ENCODE measurements at regions not wholly inside any gene's neighbourhood (a gene's known extent, or its start where the extent isn't known, plus 50 kb on each side); places are given as distances from the start of the nearest gene placed in this dataset.

DNA sequence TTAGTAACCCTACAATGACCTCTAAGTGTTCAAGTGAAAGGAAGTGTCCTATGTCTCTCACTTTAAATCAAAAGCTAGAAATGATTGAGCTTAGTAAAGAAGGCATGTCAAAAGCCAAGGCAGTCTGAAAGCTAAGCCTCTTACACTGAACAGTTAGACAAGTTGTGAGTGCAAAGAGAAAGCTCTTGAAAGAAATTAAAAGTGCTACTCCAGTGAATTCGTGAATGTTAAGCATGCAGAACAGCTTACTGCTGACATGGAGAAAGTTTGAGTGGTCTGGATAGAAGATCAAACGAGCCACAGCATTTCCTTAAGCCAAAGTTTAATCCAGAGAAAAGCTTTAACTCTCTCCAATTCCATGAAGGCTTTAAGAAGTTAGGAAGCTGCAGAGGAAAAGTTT lies 373.7 kb downstream of the NR4A2 start:
- H4K20me1 ChIP-seq (replicated peaks; ENCODE audit: insufficient read depth): no peaks in the 10 kb centered on the region
- ATAC-seq: no peak
- no peak for DNase-seq (ENCODE audit: low spot score)
- H3K27ac ChIP-seq (ENCODE audit: low read depth): no peak overlapping the region
- no peaks in the 10 kb centered on the region for H3K27me3 Mint-ChIP-seq (ENCODE audit: insufficient read depth, low read depth, poor library complexity)
- H3F3A ChIP-seq (replicated peaks; ENCODE audit: low read depth): no peaks in the 10 kb centered on the region
- H3K36me3 ChIP-seq (ENCODE audit: insufficient read depth): no peaks in the 10 kb centered on the region
- no peak overlapping the region for H3K4me3 ChIP-seq
- H3K79me2 ChIP-seq (replicated peaks; ENCODE audit: insufficient read depth): no peaks in the 10 kb centered on the region
- no peak overlapping the region for H3K27ac Mint-ChIP-seq
- H3K4me3 Mint-ChIP-seq: no peak overlapping the region
- no peaks in the 10 kb centered on the region for H3K9me3 Mint-ChIP-seq
- H3K9me2 ChIP-seq (ENCODE audit: insufficient read depth): peaks cover 4% of the 10 kb centered on the region; the same call in 1 of the 2 replicates
- H3K4me2 ChIP-seq: no peak overlapping the region
- TF ChIP-seq, protein P1, sequence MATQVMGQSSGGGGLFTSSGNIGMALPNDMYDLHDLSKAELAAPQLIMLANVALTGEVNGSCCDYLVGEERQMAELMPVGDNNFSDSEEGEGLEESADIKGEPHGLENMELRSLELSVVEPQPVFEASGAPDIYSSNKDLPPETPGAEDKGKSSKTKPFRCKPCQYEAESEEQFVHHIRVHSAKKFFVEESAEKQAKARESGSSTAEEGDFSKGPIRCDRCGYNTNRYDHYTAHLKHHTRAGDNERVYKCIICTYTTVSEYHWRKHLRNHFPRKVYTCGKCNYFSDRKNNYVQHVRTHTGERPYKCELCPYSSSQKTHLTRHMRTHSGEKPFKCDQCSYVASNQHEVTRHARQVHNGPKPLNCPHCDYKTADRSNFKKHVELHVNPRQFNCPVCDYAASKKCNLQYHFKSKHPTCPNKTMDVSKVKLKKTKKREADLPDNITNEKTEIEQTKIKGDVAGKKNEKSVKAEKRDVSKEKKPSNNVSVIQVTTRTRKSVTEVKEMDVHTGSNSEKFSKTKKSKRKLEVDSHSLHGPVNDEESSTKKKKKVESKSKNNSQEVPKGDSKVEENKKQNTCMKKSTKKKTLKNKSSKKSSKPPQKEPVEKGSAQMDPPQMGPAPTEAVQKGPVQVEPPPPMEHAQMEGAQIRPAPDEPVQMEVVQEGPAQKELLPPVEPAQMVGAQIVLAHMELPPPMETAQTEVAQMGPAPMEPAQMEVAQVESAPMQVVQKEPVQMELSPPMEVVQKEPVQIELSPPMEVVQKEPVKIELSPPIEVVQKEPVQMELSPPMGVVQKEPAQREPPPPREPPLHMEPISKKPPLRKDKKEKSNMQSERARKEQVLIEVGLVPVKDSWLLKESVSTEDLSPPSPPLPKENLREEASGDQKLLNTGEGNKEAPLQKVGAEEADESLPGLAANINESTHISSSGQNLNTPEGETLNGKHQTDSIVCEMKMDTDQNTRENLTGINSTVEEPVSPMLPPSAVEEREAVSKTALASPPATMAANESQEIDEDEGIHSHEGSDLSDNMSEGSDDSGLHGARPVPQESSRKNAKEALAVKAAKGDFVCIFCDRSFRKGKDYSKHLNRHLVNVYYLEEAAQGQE (IDR thresholded peaks at IDR 0.05; ENCODE audit: unreplicated experiment): no peak
- TF ChIP-seq, protein P2, sequence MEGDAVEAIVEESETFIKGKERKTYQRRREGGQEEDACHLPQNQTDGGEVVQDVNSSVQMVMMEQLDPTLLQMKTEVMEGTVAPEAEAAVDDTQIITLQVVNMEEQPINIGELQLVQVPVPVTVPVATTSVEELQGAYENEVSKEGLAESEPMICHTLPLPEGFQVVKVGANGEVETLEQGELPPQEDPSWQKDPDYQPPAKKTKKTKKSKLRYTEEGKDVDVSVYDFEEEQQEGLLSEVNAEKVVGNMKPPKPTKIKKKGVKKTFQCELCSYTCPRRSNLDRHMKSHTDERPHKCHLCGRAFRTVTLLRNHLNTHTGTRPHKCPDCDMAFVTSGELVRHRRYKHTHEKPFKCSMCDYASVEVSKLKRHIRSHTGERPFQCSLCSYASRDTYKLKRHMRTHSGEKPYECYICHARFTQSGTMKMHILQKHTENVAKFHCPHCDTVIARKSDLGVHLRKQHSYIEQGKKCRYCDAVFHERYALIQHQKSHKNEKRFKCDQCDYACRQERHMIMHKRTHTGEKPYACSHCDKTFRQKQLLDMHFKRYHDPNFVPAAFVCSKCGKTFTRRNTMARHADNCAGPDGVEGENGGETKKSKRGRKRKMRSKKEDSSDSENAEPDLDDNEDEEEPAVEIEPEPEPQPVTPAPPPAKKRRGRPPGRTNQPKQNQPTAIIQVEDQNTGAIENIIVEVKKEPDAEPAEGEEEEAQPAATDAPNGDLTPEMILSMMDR (conservative IDR thresholded peaks at IDR 0.05; ENCODE audit: low read depth in 2 of 2): no peak
- TF ChIP-seq ZNF114 (CRISPR knock-in tag; IDR thresholded peaks at IDR 0.05): no peak
- TF ChIP-seq POLR2AphosphoS5 (IDR thresholded peaks at IDR 0.05; ENCODE audit: low read depth): no peak
- TF ChIP-seq JUNB (IDR thresholded peaks at IDR 0.05; ENCODE audit: unreplicated experiment): no peak
- TF ChIP-seq, protein P3, sequence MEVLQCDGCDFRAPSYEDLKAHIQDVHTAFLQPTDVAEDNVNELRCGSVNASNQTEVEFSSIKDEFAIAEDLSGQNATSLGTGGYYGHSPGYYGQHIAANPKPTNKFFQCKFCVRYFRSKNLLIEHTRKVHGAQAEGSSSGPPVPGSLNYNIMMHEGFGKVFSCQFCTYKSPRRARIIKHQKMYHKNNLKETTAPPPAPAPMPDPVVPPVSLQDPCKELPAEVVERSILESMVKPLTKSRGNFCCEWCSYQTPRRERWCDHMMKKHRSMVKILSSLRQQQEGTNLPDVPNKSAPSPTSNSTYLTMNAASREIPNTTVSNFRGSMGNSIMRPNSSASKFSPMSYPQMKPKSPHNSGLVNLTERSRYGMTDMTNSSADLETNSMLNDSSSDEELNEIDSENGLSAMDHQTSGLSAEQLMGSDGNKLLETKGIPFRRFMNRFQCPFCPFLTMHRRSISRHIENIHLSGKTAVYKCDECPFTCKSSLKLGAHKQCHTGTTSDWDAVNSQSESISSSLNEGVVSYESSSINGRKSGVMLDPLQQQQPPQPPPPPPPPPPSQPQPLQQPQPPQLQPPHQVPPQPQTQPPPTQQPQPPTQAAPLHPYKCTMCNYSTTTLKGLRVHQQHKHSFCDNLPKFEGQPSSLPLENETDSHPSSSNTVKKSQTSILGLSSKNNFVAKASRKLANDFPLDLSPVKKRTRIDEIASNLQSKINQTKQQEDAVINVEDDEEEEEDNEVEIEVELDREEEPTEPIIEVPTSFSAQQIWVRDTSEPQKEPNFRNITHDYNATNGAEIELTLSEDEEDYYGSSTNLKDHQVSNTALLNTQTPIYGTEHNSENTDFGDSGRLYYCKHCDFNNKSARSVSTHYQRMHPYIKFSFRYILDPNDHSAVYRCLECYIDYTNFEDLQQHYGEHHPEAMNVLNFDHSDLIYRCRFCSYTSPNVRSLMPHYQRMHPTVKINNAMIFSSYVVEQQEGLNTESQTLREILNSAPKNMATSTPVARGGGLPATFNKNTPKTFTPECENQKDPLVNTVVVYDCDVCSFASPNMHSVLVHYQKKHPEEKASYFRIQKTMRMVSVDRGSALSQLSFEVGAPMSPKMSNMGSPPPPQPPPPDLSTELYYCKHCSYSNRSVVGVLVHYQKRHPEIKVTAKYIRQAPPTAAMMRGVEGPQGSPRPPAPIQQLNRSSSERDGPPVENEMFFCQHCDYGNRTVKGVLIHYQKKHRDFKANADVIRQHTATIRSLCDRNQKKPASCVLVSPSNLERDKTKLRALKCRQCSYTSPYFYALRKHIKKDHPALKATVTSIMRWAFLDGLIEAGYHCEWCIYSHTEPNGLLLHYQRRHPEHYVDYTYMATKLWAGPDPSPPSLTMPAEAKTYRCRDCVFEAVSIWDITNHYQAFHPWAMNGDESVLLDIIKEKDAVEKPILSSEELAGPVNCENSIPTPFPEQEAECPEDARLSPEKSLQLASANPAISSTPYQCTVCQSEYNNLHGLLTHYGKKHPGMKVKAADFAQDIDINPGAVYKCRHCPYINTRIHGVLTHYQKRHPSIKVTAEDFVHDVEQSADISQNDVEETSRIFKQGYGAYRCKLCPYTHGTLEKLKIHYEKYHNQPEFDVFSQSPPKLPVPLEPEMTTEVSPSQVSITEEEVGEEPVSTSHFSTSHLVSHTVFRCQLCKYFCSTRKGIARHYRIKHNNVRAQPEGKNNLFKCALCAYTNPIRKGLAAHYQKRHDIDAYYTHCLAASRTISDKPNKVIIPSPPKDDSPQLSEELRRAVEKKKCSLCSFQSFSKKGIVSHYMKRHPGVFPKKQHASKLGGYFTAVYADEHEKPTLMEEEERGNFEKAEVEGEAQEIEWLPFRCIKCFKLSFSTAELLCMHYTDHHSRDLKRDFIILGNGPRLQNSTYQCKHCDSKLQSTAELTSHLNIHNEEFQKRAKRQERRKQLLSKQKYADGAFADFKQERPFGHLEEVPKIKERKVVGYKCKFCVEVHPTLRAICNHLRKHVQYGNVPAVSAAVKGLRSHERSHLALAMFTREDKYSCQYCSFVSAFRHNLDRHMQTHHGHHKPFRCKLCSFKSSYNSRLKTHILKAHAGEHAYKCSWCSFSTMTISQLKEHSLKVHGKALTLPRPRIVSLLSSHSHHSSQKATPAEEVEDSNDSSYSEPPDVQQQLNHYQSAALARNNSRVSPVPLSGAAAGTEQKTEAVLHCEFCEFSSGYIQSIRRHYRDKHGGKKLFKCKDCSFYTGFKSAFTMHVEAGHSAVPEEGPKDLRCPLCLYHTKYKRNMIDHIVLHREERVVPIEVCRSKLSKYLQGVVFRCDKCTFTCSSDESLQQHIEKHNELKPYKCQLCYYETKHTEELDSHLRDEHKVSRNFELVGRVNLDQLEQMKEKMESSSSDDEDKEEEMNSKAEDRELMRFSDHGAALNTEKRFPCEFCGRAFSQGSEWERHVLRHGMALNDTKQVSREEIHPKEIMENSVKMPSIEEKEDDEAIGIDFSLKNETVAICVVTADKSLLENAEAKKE (CRISPR knock-in tag; IDR thresholded peaks at IDR 0.05): no peak
- no peak for TF ChIP-seq NANOG (IDR thresholded peaks at IDR 0.05; ENCODE audit: borderline replicate concordance)
- no peak for TF ChIP-seq EZH2 (IDR thresholded peaks at IDR 0.05; ENCODE audit: low read depth, unreplicated experiment)
- TF ChIP-seq ZNF331 (CRISPR knock-in tag; IDR thresholded peaks at IDR 0.05; ENCODE audit: low read depth): no peak
- no peak for TF ChIP-seq EZH2phosphoT487 (IDR thresholded peaks at IDR 0.05; ENCODE audit: unreplicated experiment)
- TF ChIP-seq, protein P4, sequence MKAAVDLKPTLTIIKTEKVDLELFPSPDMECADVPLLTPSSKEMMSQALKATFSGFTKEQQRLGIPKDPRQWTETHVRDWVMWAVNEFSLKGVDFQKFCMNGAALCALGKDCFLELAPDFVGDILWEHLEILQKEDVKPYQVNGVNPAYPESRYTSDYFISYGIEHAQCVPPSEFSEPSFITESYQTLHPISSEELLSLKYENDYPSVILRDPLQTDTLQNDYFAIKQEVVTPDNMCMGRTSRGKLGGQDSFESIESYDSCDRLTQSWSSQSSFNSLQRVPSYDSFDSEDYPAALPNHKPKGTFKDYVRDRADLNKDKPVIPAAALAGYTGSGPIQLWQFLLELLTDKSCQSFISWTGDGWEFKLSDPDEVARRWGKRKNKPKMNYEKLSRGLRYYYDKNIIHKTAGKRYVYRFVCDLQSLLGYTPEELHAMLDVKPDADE (IDR thresholded peaks at IDR 0.05): no peak
- no peak for TF ChIP-seq CREB1 (CRISPR knock-in tag; IDR thresholded peaks at IDR 0.05; ENCODE audit: low read depth)
- no peak for TF ChIP-seq STAT1 (IDR thresholded peaks at IDR 0.05; ENCODE audit: unreplicated experiment)
- H3K4me1 Mint-ChIP-seq: peaks cover 6% of the 10 kb centered on the region; the same call in 2 of the 3 replicates
- H2AFZ ChIP-seq: no peak overlapping the region
- peaks cover 5% of the 10 kb centered on the region; the same call in 1 of the 2 replicates for H3K4me1 ChIP-seq (ENCODE audit: insufficient read depth)
- H3K27me3 ChIP-seq (ENCODE audit: insufficient read depth): no peaks in the 10 kb centered on the region
- no peaks in the 10 kb centered on the region for H3K36me3 Mint-ChIP-seq (ENCODE audit: low read depth)

All from GM23338 (cell line).